GM18909 (cell line): ENCODE measurements at regions not wholly inside any gene's neighbourhood (a gene's known extent, or its start where the extent isn't known, plus 50 kb on each side); places are given as distances from the start of the nearest gene placed in this dataset.

Source experiments
- ATAC-seq: cut with Tn5 transposase; IDR thresholded peaks from one replicate; pipeline ENCODE4 v1.9.1; 2021; ENCODE audit warnings: mild to moderate bottlenecking; ENCODE audit not compliant: unreplicated experiment, poor library complexity

DNA sequence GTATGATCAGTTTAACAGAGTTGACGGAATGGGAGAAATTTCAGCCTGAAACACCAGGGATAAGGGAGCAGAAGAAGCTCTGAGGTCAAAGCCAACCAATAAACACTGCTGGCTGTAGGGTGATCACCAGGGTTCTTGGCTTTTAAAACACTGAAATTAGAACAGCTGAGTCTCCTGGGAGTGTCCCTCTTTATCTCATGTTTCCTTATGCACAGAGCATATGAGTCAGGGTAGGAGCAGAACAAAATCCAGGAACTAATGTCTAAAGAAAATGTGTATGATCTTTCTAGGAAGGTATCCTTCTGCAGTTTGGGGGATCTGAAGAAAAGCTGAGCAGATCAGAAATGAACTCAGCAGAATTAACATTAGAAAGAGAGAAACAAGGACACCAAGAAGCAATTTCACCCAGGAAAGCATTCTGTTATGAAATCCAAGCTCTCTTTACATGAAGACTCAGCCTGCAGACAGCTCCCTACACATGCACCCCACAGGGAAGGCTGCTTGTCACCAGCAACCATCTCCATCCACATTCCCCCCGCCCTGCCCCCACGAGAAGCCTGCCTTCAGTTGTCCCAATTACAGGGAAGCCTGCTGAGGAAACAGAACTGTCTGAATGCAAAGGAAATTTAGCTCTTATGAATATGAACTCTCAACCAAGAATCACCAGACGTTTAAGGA lies 469.7 kb downstream of the PDCD6IP start:
- ATAC-seq, result no peak

DNA sequence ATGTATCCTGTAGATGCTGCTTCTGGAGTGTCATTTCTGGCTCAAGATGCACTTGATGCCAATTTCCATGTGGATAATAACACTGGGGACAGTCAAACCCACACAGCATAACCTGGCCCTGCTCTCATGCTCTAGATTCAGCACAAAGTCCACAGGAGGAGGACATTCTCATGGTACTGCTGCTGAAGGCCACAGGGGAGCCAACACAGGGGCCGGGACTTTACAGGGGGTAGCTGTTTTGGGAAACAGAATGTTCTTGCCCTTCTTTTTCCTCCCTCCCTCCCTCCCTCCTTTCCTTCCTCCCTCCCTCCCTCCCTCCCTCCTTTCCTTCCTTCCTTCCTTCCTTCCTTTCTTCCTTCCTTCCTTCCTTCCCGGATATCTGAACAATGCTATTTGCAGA lies 477.4 kb downstream of the PDCD6IP start:
- no peak for ATAC-seq

- no peak for ATAC-seq
Observed at GRCh38 chr3:34276342-34276741, 477.9 kb downstream of the PDCD6IP start.

GRCh38 chr3:34277110-34277509 lies 478.7 kb downstream of the PDCD6IP start:
- no peak for ATAC-seq

DNA sequence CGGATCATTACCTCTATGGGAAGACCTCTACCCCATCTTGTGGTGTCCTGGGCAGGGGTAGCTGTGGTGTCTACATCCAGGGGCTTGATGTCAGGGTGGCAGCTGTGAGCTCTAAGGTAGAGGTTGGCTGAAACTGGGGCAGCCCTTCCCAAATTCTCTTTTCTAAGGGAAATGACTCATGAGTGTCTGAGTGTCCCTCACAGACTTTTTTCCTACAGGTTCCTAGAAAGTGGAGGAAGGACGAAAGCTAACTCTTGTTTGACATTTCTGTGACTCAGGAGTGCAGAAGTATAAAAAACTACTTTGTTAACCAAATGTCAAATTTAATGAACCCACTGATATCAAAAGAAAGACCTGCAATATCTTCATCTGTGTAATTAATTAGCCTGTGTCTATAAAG lies 481.5 kb downstream of the PDCD6IP start:
- no peak for ATAC-seq

DNA sequence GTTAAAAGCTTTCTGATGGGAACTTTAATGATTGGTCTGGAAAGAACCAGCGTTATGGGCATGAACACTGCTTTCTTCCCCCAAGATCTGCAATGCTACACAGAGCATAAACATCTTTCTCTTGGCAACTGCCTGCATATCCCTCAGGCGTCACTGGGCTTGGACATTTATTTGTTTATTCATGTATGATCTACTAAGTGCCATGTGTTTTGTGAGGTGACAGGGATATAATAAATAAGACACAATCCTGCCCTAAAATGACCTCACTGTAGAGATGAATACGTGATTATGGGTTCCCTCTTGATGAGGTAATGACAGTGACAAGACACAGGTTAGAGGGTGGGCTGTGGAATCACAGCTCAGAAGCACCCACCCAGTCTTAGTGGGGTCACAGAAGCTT lies 485.3 kb downstream of the PDCD6IP start:
- no peak for ATAC-seq

GRCh38 chr3:34284959-34285826 lies 486.8 kb downstream of the PDCD6IP start:
- no peak for ATAC-seq

- ATAC-seq, result no peak
Observed at GRCh38 chr3:34285827-34286188, 487.4 kb downstream of the PDCD6IP start.

DNA sequence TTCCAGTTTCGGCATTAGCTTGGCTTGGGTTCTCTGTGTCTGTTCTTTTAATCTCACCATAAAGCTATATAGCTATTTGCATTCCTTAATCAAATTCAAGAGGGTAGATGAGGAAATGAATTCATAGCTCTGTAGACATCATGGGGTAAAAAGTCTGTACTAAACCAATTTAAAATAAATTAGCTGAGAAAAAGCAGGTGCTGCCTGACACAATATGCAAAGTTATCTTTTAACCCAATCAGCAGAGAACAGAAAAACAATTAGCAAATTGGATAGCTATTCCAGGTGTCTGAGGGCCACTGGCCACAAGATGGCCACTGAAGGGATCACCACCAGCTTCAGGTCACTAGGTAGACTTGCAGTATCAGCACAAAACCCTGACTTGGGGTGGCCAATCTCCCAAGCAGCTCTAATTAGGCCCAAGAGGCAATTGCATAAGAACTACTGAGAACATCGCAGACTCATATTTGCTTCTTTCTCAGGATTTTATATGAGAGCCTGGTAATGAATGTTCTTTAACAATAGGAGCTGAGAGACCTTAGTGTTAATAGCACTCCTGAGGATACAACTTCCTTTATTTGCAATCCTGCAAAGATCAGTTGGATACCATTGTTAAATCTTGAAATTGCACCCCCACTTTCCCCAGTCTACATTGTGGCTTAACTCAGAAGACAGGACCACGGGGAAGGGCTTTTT lies 494.3 kb downstream of the PDCD6IP start:
- no peak for ATAC-seq

DNA sequence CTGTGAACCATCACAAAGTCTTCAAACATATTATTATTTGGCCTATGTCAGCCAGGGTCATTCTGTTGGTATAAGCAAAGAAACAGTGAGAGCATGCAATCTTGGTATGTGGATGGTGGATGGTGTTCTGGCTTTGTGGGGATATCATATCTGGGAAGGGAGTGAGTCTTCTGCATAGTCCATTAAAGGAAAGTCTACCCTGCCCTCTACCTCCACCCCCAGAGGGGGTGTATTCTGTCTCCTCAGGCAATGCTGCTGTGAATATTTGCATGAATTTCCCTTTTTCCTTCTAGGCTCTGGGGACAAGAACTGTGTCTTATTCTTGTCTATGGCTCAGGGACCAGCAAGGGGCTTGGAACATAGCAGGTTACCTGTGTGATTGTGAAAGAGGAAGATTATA lies 495.8 kb downstream of the PDCD6IP start:
- no peak for ATAC-seq

DNA sequence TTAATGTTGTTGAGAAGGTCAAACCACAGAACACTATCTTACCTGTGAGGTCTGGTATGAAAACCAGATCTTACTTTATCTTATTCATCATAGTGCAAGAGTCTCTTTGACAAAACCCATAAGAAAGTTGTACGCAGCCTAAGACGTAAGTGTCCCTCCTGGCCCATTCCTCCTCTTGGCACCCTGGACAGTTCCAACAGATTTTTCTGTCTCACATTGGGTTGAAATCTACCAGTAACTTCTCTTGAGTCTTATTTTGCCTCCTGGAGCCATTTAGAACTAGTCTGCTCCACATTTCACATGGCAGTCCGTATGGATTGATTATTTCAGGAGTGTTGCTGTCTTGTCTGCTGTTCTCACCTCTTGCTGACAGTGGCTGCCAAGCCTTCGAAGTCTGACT lies 498.4 kb downstream of the PDCD6IP start:
- ATAC-seq, result no peak

- no peak for ATAC-seq
Observed at GRCh38 chr3:34298653-34299052, 500.2 kb downstream of the PDCD6IP start.

GRCh38 chr3:34300621-34301020 lies 502.2 kb downstream of the PDCD6IP start:
- no peak for ATAC-seq

- ATAC-seq, result no peak
Observed at GRCh38 chr3:34301313-34301712, 502.9 kb downstream of the PDCD6IP start.

- no peak for ATAC-seq
Observed at GRCh38 chr3:34305266-34305665, 506.8 kb downstream of the PDCD6IP start.

- ATAC-seq, result no peak
Observed at GRCh38 chr3:34312684-34313083, 514.3 kb downstream of the PDCD6IP start.

DNA sequence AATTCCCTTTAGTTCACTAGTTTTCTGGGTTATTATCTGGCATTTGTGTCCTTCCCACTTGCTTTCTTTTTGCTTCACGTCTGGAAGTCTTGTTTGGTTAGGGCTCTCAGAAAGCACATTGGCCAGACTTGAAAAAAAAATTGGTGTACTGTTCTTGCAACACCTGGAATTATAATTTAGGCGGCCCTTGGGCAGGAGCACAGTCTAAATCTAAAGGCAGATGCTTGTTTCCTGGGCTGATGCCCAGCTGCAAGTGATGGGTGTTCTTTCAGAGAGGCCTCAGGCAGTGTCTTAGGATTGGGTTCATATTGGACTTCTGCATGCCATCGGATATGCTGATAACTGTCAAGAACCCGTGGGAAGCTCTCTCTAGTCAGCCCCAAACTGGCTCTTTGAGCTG lies 521.5 kb downstream of the PDCD6IP start:
- no peak for ATAC-seq

DNA sequence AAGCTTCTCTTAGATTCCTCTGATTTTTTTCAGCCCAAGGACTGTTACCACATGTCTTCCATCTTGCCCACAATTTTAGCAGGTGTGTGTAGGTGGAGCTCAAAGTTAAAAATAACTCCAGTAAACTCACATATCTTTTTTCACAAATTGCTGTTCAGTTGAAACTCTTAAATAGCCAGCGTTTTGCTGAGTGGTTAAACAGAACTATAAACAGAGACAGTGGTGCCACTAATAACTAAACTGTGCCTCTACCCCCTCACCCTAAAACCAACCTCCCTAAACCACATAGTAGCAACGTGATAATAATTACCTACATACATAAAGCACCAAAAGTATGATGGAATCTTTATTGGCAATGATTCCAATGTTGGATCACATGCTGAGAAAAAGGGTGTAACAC lies 525.1 kb downstream of the PDCD6IP start:
- ATAC-seq, result peak; percentile 93

- ATAC-seq, result no peak
Observed at GRCh38 chr3:34346656-34347055, 548.2 kb downstream of the PDCD6IP start.

DNA sequence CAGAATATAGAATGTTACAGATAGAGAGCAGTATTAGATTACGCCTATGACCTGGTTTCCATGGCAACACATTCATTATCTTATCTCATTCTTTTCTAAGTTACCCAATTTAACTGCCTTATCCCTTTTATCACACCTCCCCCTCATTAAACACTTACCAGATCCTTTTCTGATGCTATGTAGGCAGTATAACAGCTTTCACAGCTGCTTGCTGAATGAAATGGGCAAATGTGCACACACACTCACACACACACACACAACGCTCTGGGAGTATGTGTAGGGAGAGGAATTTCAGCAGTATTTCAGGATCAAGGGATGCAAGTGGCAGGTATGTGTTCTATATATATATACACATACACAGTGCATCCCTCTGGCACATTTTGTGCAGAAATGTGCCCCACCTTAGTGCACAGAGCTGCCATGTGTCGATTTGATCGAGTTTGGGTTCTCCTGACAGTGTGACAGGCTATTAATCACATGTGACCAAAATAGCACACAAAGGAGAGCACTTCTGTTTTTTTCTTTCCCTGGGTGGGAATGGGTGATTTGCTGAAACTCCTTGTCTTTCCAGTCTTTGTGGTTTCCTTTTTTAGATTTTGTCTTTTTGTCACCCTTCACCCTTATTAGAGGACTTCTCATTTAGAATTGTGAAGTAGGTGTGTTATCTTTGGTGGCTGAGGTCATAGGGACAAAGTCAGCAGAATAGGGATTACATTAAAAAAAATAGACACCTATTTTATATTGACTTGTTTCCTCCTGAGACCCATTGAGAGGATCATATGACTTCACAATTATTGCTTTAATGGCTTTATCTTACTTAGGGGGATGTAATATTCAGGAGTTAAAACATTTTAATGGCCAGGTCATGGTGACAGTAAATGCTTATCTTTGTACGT lies 553.7 kb downstream of the PDCD6IP start:
- ATAC-seq, result no peak
